ENCODE measurements at regions not wholly inside any gene's neighbourhood (a gene's known extent, or its start where the extent isn't known, plus 50 kb on each side); places are given as distances from the start of the nearest gene placed in this dataset.

- no peak overlapping the region for H3K4me3 ChIP-seq (replicated peaks in 1 of 2; ENCODE audit: low read depth in 1 of 2, low read length in 2 of 2)
- H3K27me3 ChIP-seq (ENCODE audit: insufficient read depth, low read length): no peaks in the 10 kb centered on the region
- H2AFZ ChIP-seq (ENCODE audit: low read depth, low read length, poor library complexity, severe bottlenecking): no peak overlapping the region
- ChIA-PET CTCF (no interaction called here), RAD21 (ENCODE audit: low non-redundant PET in 1 of 2, low total read pairs in 2 of 2, uncharacterized antibody in 2 of 2, unreplicated experiment in 2 of 2) (no interaction called here), POLR2A (no interaction called here)
- TF ChIP-seq ZNF274 (IDR thresholded peaks at IDR 0.05; ENCODE audit: low read depth, low read length) (no peak), EZH2phosphoT487 (IDR thresholded peaks at IDR 0.05; ENCODE audit: borderline replicate concordance) (no peak)
- no peak for DNase-seq (ENCODE audit: low read depth, low spot score)
- intact Hi-C loops (cut with micrococcal nuclease): no loop called here
- H3K9ac ChIP-seq (ENCODE audit: low read length): no peak overlapping the region
- no peaks in the 10 kb centered on the region for H3K79me2 ChIP-seq (ENCODE audit: insufficient read depth, low read length)
- H3K27ac ChIP-seq (ENCODE audit: low read depth, low read length): no peak overlapping the region
- no peaks in the 10 kb centered on the region for H3K9me3 ChIP-seq (ENCODE audit: control insufficient read depth in 1 of 2, insufficient read depth in 1 of 2, low read depth in 1 of 2, low read length in 2 of 2)
- H3K4me1 ChIP-seq (ENCODE audit: control insufficient read depth in 1 of 2, insufficient read depth in 2 of 2, low read length in 2 of 2): no peaks in the 10 kb centered on the region
- ATAC-seq: no peak
- BruUV-seq (replicated peaks): no TSS peak
- no peaks in the 10 kb centered on the region for H3K36me3 ChIP-seq (ENCODE audit: control insufficient read depth in 1 of 2, insufficient read depth in 2 of 2, low read length in 2 of 2)
- no peaks in the 10 kb centered on the region for H3K9me2 ChIP-seq (ENCODE audit: insufficient read depth)
- no peaks in the 10 kb centered on the region for H4K20me1 ChIP-seq (ENCODE audit: insufficient read depth)
- H3K4me2 ChIP-seq (ENCODE audit: low read length): no peak overlapping the region
These were observed 151.0 kb downstream of the PCSK1 start for GRCh38 chr5:96282020-96282419.

GRCh38 chr5:96280946-96281393 is 152.1 kb downstream of the PCSK1 start:
- no peak overlapping the region for H3K4me3 ChIP-seq (replicated peaks in 1 of 2; ENCODE audit: low read depth in 1 of 2, low read length in 2 of 2)
- ChIA-PET CTCF (no interaction called here), POLR2A (no interaction called here), RAD21 (ENCODE audit: low non-redundant PET in 1 of 2, low total read pairs in 2 of 2, uncharacterized antibody in 2 of 2, unreplicated experiment in 2 of 2) (no interaction called here)
- H3K27me3 ChIP-seq (ENCODE audit: insufficient read depth, low read length): no peaks in the 10 kb centered on the region
- H3K9ac ChIP-seq (ENCODE audit: low read length): no peak overlapping the region
- ATAC-seq (no peak), DNase-seq (ENCODE audit: low read depth, low spot score) (no peak)
- TF ChIP-seq JUND (IDR thresholded peaks at IDR 0.05) (no peak), SIN3A (IDR thresholded peaks at IDR 0.05; ENCODE audit: low read depth) (no peak), YY1 (IDR thresholded peaks at IDR 0.05; ENCODE audit: extremely low read depth, insufficient replicate concordance, low read depth, low read length) (no peak), FOSL1 (IDR thresholded peaks at IDR 0.05; ENCODE audit: low read depth) (no peak), SRF (IDR thresholded peaks at IDR 0.05; ENCODE audit: low read depth) (no peak), CEBPB (IDR thresholded peaks at IDR 0.05; ENCODE audit: low read depth) (no peak), MAX (IDR thresholded peaks at IDR 0.05) (no peak), REST (IDR thresholded peaks at IDR 0.05; ENCODE audit: low read depth) (no peak), EGR1 (IDR thresholded peaks at IDR 0.05; ENCODE audit: low read depth) (no peak), ZFX (IDR thresholded peaks at IDR 0.05) (no peak), RAD21 (IDR thresholded peaks at IDR 0.05; ENCODE audit: low read depth) (no peak), ATF3 (IDR thresholded peaks at IDR 0.05) (no peak), EZH2phosphoT487 (IDR thresholded peaks at IDR 0.05; ENCODE audit: borderline replicate concordance) (no peak), CTCF (IDR thresholded peaks at IDR 0.05 in 2 of 3, conservative IDR thresholded peaks at IDR 0.05 in 1 of 3; ENCODE audit: borderline replicate concordance in 1 of 3, insufficient read depth in 1 of 3, low read depth in 2 of 3, low read length in 2 of 3) (no peak), SP1 (IDR thresholded peaks at IDR 0.05; ENCODE audit: low read depth) (no peak), EZH2 (IDR thresholded peaks at IDR 0.05) (no peak), POLR2AphosphoS5 (IDR thresholded peaks at IDR 0.05; ENCODE audit: low read depth, low read length) (no peak)
- no peaks in the 10 kb centered on the region for H3K79me2 ChIP-seq (ENCODE audit: insufficient read depth, low read length)
- H3K4me1 ChIP-seq (ENCODE audit: control insufficient read depth in 1 of 2, insufficient read depth in 2 of 2, low read length in 2 of 2): no peaks in the 10 kb centered on the region
- no peak overlapping the region for H3K4me2 ChIP-seq (ENCODE audit: low read length)
- no peak overlapping the region for H3K27ac ChIP-seq (ENCODE audit: low read depth, low read length)
- H3K9me2 ChIP-seq (ENCODE audit: insufficient read depth): no peaks in the 10 kb centered on the region
- intact Hi-C loops (cut with micrococcal nuclease): no loop called here
- no TSS peak for BruUV-seq (replicated peaks)
- no peak overlapping the region for H2AFZ ChIP-seq (ENCODE audit: low read depth, low read length, poor library complexity, severe bottlenecking)
- H4K20me1 ChIP-seq (ENCODE audit: insufficient read depth): no peaks in the 10 kb centered on the region
- H3K36me3 ChIP-seq (ENCODE audit: control insufficient read depth in 1 of 2, insufficient read depth in 2 of 2, low read length in 2 of 2): no peaks in the 10 kb centered on the region
- H3K9me3 ChIP-seq (ENCODE audit: control insufficient read depth in 1 of 2, insufficient read depth in 1 of 2, low read depth in 1 of 2, low read length in 2 of 2): no peaks in the 10 kb centered on the region

All from HCT116 (cell line).